ENCODE measurements at regions not wholly inside any gene's neighbourhood (a gene's known extent, or its start where the extent isn't known, plus 50 kb on each side); places are given as distances from the start of the nearest gene placed in this dataset.

DNA sequence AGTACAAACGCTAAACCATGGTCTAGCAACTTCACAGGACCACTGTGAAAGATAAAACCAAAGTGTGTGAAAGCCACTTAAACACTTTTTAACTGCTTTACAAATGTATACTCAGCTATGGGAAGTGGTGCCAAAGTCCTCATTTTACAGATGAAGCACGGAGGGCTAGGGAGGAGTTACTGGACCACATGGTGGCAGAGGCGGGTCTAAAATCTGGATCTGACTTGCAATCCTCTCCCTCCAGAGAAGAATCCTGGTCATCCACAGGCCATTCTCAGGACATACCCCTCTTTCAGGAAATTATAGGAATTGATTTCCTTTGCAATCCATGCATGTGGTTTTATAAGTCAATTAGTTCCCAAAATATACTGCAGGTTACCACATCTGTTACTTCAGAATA lies 84.6 kb upstream of the GYPC start:
- TF ChIP-seq, protein P1, sequence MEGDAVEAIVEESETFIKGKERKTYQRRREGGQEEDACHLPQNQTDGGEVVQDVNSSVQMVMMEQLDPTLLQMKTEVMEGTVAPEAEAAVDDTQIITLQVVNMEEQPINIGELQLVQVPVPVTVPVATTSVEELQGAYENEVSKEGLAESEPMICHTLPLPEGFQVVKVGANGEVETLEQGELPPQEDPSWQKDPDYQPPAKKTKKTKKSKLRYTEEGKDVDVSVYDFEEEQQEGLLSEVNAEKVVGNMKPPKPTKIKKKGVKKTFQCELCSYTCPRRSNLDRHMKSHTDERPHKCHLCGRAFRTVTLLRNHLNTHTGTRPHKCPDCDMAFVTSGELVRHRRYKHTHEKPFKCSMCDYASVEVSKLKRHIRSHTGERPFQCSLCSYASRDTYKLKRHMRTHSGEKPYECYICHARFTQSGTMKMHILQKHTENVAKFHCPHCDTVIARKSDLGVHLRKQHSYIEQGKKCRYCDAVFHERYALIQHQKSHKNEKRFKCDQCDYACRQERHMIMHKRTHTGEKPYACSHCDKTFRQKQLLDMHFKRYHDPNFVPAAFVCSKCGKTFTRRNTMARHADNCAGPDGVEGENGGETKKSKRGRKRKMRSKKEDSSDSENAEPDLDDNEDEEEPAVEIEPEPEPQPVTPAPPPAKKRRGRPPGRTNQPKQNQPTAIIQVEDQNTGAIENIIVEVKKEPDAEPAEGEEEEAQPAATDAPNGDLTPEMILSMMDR (IDR thresholded peaks at IDR 0.05; ENCODE audit: poor library complexity) = no peak
- no peak for TF ChIP-seq EZH2 (IDR thresholded peaks at IDR 0.05; ENCODE audit: borderline replicate concordance)
